GM12864 (cell line): ENCODE measurements at regions not wholly inside any gene's neighbourhood (a gene's known extent, or its start where the extent isn't known, plus 50 kb on each side); places are given as distances from the start of the nearest gene placed in this dataset.

Experiments
- DNase-seq: peaks from one replicate; pipeline ENCODE4 v3.0.0-alpha.2; 2011; ENCODE audit warnings: low read depth
- H3K4me3 ChIP-seq: 2 replicates; pipeline ENCODE4 v1.5.1; 2011; ENCODE audit warnings: mild to moderate bottlenecking, low read depth, low read length, control low read depth
- CTCF ChIP-seq: IDR thresholded peaks from 2 replicates; pipeline ENCODE4 v1.5.1; 2011; ENCODE audit warnings: low read depth, mild to moderate bottlenecking, moderate library complexity, low read length, control low read depth, inconsistent platforms; ENCODE audit errors: missing control alignments

DNA sequence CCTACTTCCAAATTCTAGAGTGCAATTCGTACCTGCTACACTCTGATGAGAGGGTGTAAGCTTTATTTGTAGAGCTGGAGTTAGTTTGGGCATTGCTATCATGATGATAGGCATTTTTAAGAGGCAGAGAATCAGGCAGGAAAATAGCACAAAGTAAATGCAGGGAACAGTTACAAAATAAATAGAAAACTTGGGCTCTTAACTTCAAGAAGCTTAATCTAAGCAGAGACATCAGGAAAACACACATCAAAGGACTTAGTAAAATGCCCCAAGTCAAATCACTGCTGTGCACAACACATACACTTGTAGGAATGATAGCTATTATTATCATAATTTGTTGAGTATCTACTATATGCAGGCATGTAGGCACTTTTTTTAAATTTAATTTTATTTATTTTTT is 381.2 kb downstream of the CD83 start:
- no peak for TF ChIP-seq CTCF
- DNase-seq: no peak
- H3K4me3 ChIP-seq: no peak overlapping the region

GRCh38 chr6:14499309-14499708 is 381.7 kb downstream of the CD83 start:
- no peak overlapping the region for H3K4me3 ChIP-seq
- no peak for DNase-seq
- no peak for TF ChIP-seq CTCF

- no peak for TF ChIP-seq CTCF
- no peak for DNase-seq
- H3K4me3 ChIP-seq: no peak overlapping the region
Observed at GRCh38 chr6:14499841-14500240, 382.3 kb downstream of the CD83 start.

DNA sequence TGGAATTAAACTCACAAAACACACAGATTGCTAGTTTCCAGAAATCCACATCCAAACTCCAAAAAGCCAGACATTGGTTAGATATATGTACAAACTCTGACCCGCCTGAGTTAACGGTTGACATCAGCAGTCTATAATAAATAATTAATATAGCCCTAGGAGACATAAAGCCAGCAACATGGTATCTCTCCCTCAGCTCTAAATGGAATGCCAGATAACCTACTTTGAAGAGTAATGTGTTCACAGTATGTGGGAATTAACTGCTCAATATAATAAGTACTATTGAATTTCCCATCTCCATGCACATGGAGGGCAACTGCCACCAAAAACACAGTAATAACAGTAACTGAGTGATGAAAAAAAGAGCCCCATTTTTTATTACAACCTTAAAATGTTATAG is 383.2 kb downstream of the CD83 start:
- H3K4me3 ChIP-seq: no peak overlapping the region
- no peak for DNase-seq
- TF ChIP-seq CTCF: no peak

DNA sequence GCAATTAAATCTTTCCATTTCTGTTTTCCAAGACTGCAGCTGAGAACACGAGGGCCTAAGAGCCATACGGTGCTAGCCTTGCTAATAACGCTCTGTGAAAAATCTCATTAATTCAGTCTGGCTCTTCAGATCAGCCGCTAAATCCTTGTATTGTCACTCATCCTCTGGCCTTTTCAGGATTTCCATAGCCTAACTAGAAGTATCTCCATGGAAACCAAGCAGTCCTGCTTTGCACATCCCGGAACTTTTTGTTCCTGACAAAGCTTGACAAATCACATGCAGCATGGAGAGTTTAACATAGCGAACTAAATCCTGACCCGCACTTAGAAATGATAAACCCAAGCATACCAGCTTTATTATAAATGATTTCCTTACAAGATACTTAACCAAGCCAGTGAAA is 383.7 kb downstream of the CD83 start:
- no peak overlapping the region for H3K4me3 ChIP-seq
- no peak for TF ChIP-seq CTCF
- DNase-seq: no peak

DNA sequence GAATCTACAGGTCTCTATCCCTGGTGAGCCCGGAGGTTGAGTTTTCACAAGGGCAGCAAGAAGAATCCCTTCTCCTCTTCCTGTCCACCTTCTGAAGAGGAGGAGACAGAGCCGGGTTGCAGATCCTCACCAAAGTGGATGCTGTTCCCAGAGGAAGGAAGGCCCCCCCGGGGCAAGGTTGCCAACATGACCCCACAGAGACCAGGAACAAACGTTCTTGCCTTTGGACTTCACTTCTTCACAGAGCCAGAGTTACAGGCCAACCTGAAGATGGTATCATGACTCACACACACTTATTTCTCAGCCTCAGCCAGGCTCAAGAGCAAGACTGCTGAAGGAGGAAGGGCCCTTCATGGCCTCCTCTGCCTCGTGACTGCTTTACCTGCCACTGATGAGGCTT is 384.3 kb downstream of the CD83 start:
- no peak for DNase-seq
- H3K4me3 ChIP-seq: no peak overlapping the region
- no peak for TF ChIP-seq CTCF

- no peak for DNase-seq
- no peak overlapping the region for H3K4me3 ChIP-seq
- TF ChIP-seq CTCF: no peak
Observed at GRCh38 chr6:14502551-14502950, 385.0 kb downstream of the CD83 start.
